ENCODE measurements at regions not wholly inside any gene's neighbourhood (a gene's known extent, or its start where the extent isn't known, plus 50 kb on each side); places are given as distances from the start of the nearest gene placed in this dataset.
"Not testable (repeated sequence)": the region's sequence is repeated elsewhere in the genome, so short reads cannot be mapped to it uniquely, and the experiment has no call there.

DNA sequence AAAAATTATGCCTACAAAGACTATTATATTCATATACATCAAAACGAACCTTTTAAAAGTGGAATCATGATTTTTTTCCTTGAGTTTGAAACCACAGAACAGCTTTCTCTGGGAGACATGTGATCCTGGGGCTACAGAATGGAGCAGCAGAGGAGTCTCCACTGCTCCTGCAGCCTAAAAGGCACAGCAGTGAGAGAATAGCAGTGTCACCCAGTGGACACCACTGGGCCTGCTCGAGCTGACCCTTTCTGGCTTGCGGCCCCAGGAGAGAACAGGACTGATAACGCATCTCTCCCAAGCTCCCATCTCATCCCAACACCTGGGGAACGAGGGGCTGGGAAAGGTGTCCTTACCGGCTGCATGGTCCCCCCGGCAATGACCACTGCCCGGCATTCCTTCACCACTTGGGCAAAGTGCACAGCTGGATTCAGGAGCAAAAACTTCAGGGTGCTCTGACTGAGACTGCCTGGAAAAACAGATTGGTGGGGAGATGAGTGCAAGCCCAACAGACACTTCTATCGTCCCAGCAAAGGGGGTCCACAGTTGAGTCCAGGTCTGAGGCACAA, 183.5 kb downstream of the KLRB1 start:
- not testable (repeated sequence) for TF ChIP-seq EZH2phosphoT487 (IDR thresholded peaks at IDR 0.05; ENCODE audit: borderline replicate concordance, low read depth, low read length)
- TF ChIP-seq, protein P1, sequence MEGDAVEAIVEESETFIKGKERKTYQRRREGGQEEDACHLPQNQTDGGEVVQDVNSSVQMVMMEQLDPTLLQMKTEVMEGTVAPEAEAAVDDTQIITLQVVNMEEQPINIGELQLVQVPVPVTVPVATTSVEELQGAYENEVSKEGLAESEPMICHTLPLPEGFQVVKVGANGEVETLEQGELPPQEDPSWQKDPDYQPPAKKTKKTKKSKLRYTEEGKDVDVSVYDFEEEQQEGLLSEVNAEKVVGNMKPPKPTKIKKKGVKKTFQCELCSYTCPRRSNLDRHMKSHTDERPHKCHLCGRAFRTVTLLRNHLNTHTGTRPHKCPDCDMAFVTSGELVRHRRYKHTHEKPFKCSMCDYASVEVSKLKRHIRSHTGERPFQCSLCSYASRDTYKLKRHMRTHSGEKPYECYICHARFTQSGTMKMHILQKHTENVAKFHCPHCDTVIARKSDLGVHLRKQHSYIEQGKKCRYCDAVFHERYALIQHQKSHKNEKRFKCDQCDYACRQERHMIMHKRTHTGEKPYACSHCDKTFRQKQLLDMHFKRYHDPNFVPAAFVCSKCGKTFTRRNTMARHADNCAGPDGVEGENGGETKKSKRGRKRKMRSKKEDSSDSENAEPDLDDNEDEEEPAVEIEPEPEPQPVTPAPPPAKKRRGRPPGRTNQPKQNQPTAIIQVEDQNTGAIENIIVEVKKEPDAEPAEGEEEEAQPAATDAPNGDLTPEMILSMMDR (conservative IDR thresholded peaks at IDR 0.05; ENCODE audit: low read length) = not testable (repeated sequence)
